ENCODE measurements at regions not wholly inside any gene's neighbourhood (a gene's known extent, or its start where the extent isn't known, plus 50 kb on each side); places are given as distances from the start of the nearest gene placed in this dataset.

DNA sequence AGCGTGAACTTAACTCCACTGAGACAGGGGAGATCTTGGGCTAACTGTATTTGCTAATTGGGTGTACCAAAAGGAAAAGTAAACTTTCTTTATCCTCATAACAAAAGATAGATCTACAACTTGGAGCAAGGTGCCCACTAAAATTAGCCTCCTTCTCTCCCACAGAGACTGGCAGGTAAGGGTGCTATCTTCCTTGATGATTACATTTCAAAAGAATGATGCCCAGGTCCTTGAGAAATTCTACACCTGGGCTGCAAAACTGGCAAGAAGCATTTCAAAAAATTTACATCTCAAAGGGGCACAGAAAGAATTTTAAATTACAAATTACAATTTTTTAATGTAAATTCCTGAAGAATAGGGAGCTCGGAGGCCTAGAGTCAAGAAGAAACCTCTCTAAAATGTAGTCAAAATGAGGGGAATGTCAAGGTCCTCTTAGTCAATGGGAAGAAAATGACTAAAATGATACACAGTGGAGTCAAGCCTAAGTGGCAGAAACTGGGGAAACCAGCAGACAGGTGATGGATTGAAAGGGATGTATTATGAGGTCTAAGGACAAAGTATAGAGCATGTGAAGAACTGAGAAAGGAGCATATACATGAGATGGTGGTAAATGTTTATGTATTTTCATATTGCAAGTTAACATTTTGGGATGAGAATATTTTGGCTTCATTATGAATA is 348.3 kb upstream of the TUSC1 start:
- DNase-seq: no peak

DNA sequence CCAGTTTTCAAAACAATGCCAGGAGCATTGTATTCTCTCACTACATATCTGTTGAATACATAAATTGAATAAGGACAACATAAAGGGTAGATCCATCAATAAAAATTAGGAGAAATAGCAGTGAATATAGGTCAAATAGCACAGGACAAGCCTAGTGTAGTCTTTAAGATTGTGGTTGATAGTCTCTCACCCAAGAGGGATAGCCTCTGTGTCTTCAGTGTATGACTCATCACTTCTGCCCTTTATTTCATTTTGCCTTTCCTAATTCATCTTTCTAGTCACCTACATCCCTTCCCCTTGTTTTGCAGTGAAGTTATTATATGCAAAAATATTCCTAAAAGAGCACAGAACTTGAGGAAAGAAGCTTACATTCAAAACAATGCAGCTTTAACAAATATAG is 335.0 kb upstream of the TUSC1 start:
- DNase-seq: no peak

DNA sequence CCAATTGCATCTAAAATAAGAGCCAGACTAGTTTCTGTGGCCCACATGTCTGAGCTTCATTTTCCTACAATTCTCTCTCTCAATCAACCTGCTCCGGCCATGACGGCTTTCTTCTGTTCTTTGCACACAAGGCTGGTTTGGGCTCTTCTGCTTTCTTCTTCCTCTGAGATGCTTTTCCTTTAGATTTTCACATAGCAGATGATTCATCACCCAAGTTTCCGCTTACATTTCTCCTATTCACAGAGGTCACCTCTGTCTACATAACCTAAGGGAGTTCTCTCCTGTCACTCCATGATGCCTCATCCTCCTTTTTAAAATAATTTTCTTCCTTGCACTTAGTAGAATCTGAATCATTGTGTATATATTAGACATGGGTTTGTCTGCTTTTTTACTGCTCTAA is 334.6 kb upstream of the TUSC1 start:
- no peak for DNase-seq

DNA sequence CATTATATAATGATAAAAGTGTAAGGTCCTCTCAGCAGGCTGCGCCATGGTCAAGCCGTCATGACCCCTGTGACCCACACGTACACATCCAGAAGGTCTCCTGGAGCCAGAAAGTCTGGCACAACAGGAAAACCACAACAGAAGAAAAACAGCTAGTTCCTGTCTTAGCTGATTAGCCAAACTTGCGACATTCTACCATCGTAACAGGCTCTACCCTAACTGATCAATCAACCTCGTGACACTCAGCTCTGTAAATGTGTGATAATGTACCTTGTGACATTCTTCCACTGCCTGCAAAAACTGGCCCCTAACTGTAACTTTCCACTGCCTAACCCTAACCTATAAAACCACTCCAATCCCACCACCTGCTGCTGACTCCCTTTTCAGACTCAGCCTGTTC is 316.4 kb upstream of the TUSC1 start:
- DNase-seq: no peak

DNA sequence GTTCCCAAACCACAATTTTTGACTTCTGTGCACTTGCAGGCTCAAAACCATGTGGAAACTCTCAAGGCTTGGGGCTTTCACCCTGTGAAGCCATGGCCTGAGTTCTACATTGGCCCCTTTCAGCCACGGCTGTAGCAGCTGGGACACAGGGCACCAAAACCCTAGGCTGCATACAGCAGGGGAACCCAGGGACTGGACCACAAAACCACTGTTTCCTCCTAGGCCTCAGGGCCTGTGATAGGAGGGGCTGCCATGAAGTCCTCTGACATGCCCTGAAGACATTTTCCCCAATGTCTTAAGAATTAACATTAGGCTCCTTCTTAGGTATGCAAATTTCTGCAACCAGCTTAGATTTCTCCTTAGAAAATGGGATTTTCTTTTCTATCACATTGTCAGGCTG is 312.1 kb upstream of the TUSC1 start:
- no peak for DNase-seq

DNA sequence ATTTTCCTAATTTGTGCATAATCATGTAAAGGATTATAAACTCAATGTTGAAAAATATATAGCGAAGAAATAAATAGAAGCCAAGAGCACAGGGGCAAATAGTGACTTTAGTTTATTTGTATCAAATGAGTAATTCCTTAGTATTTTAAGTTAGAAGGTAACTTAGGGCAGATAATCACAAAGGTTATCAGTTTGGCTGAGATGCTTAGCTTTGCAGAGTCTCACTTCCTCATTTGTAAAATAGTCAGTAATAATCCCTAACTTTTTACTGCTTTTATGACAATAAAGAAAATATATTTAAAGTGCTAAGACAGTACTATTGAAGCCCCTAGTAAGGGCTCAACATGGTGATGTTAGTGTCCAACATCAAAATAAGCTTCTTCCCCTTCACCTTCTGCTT is 297.4 kb upstream of the TUSC1 start:
- no peak for DNase-seq

DNA sequence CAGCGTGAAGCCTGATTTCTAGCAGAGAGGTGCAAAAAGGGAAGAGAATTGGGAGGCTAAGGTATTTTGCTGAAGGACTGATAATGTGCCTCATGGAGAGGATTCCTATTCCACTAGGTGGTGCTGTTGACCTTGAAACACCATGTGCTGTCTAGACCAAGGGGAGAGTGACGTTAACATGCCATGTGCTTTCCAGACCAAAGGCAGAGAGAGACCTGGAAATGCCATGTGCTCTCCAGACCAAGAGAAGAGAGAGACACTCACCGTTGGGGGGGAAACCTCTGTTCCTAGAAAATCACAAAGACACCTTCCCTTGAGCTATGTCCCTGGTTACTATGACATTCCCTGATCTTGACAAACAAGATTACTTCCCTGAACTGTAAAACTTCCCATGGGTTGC is 286.0 kb upstream of the TUSC1 start:
- peak; percentile 9 for DNase-seq

DNA sequence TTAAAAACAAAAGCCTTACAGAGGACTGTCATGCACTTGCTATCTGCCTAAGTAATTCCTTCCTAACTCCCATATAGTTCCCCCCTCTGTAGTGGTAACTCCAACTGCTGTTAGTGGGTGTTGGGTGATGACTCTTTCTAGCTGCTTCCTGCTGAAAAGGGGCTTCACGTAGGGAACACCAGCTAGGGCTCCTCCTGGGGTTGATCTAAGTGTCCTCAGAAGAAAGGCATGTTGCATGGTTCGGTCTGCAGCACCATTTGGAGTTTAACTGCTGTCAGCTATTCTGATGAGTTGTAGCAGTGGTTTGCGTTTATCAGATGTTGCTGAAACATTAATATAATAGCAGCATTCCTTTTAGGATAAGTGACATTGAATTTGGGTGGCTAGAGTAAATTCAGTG is 281.9 kb upstream of the TUSC1 start:
- DNase-seq: no peak

DNA sequence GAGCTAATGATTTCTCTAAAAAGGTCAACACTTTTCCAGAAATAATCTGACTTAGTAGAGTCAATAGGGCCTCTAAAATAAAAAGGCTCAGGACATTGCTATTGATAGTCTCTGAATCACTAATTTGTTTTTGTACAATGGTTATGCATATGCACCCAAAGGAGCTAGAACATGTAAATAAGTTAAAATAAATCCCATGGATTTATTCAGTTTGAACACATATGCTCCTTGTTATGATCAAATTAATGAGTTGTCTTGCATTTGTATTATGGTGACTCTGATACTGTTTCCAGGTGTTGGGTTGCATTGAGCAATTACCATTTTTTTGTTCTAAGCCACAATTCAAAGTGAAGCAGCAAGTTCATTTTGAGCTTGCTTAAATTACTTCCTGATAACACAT is 276.0 kb upstream of the TUSC1 start:
- DNase-seq: no peak

DNA sequence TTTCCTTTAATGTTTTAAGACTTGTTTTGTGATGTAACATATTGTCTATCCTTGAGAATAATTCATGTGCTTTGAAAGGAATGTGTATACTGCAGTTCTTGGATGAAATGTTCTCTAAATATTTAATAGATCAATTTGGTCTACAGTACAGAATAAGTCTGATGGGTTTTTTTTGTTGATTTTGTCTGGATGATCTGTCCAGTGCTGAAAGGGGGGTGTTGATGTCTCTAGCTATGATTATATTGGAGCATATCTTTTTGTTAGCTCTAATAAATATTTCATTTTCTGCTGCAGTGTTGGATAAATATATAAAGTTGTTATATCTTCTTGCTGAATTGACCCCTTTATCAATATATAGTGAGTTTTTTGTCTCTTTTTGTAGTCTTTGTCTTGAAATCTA is 269.9 kb upstream of the TUSC1 start:
- no peak for DNase-seq

DNA sequence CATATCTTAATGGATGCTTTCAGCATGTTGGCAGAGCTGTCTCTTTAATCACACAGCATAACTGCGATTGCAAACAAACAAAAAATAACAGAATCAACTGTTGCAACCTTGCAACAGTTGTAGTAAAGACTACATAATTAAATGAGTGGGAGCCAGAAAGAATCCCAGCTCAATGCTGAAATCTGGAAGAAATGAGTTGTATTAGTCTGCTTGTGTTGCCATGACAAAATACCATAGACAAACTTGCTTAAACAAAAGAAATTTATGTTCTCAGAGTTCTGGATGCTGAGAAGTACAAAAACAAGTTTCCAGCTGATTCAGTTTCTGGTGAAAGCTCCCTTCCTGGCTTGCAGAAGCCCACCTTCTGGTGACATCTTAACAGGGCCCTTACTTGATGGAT is 260.9 kb upstream of the TUSC1 start:
- DNase-seq: no peak

DNA sequence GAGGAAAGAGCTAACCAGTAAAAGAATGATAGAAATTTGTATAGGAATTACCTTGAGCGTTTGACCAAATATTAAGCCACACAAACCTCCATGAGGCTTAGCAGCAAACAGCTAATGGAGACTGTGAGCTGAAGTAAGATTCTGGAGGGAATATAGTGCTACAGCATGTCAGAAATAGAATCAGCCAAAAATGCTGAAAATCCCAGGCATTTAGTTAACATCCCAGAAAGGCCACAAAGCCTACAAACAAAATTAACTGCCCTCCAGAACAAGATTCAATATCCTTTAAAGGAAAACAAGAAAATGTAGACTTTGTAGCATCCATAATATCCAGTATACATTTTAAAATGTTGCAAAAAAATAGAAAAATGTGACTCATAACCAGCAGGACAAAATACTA is 257.8 kb upstream of the TUSC1 start:
- DNase-seq: no peak

DNA sequence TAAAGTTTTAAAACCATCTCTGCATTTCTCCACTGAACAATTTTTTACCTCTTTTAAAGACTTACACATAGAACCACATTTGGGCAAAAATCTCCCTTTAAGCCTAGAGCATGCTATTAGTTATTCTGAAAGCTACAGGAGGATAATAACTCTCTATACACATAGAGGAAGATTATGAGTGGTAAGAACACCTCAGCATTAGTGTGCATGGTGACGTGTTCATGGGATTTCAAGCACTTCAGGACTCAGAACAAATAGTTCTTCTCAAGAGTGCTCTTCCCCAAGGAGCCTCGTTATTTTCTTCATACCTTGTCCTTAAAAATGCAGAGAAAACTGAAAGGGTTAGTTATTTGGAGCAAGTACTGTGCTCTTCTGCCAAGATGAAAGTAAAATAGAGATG is 256.9 kb upstream of the TUSC1 start:
- no peak for DNase-seq

DNA sequence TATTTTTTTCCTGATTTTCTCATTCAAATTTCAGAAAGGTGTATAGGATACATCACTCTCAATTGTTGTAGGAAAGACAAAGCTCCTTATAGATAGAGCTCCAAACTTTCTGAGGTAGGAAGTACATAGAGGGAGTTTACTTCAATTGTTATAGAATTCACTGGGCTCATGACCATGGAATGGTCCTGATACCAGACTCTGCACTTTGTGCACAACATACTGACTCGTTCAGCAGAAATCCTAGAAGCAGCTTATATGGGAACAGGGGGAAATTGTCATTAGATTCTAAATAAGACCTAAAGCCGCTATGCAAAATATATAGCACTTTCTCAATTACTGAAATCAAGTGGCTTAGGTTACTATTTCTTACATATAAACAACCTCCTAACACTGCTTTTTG is 240.5 kb upstream of the TUSC1 start:
- no peak for DNase-seq

DNA sequence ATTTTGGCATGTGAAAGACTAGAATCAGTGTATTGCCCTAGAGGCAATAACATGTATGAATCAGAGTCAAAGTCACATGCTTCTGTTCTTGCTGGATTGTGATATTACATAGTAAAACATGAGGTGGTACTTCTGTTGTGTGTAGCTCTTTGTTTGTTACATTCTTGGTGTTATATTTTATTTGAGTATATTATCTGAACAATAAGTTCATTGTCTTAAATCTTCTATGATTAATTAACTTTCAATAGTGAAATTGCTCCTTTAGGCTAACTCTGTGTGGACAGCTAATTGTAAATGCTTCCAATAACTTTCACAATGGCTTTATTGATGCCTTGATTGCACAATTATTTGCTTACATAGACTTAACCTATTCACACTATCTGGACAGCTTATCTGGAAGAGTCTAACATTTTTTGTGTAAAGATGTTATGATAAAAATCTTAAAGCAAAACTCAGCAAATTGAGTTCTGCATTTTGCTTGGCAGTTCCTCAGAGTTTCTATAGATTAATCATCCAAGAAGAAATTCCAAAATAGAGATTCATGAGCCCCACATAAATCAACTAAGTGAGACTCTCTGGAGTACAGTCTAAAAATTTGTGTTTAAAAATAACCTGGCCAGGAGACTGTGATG is 239.6 kb upstream of the TUSC1 start:
- DNase-seq: no peak

DNA sequence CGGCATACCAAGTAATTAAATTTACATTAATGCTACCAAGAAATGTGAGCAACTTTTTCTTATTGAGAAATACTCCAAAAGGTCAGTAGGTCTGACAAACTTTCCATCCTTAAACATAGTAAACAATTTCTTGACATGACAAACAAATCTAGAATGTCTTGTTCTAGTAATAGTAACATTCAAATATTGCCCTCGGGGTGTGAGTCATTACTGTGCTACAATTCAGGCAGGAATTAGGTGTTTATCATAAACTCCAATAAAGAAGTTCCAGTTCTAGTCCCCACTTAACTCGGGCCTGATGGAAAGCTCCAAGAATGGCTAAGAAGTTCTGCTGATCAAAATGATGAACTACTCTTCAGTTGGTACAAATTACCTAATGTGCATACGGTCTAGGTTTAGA is 235.6 kb upstream of the TUSC1 start:
- no peak for DNase-seq

DNA sequence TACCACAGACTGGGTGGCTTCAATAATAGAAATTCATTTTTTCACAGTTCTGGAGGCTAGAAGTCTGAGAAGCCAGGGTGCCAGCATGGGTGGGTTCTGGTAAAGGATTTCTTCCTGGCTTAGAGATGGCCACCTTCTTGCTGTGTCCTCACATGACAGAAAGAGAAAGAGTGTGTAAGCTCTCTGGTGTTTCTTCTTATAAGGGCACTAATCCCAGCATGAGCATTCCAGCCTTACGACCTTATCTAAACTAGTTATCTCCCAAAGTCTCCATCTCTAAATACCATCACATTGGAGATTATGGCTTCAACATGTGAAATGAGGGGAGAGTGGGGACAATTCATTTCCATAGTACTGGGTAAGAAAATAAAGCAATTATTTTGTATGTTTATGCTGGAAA is 226.5 kb upstream of the TUSC1 start:
- no peak for DNase-seq

DNA sequence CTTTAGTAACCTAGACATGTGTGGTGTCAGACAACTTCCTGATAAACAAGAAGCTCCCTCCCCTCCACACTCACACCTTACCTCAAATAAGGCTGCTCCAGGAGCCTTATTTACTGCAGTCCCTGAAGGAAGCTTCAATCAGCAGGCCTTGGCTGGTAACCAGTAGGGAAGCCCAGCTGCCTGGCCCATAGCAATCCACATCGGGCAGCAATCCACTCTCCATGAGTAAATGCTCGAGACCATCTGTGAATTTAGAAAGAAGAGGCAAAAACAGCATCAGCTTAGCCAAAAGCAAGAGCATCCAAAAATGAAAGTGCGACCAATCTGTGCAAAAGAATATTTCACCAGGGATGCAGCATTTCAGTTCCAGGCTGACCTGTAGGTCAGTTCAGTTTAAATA is 213.3 kb upstream of the TUSC1 start:
- no peak for DNase-seq

DNA sequence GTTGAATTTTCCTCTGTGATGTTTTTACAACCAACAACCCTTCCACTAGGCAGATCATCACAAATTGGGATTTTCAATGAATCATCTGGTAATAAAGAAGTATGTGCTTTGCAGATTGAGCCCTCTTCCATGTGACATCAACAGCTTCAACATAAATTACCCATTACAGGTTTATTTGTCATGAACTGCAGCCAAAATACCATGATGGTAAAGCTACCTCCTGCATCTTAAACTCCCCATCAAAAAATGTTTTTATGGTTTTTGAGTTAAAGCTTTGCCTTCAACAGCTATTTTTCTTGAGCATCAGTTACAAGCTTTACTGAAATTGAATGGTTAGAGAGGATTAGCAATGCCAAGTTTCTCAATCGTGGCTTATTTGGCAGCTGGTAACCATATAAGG is 211.4 kb upstream of the TUSC1 start:
- no peak for DNase-seq

DNA sequence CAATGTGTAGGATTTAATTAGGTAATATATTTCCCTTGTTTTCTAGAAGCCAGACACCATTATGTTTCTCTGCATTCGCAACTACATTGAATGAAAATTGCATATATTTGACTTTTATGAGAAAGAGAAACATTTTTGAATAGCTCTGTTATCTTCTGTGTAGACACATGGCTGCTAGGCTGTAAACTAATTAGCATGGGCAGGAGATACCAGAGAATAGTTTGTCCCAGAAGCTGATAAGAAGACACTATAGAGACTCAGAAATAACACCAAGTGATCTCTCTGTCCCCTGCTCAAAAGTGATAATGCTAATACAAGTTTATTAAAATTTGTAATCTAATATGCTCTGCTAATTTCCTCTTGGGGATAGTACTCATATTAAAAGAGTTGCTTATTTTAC is 198.0 kb upstream of the TUSC1 start:
- DNase-seq: no peak

DNA sequence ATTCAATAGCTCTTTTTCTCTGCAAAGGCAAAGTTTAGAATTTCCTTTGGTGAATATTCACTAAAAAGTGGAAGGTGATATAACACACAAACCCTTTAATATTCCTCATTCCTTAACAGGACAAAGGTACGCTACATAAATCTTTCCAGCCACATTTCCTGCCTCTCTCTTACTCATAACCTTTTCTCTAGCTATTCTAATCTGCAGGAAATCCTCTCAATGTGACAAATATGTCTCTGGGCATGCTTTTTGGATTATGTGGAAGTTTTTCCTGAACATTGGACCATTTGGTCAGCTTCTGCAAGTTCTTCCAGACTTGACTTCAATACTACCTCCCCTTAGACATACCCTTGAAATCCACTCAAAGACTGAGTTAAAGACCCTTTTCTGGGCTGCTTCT is 186.3 kb upstream of the TUSC1 start:
- DNase-seq: no peak

DNA sequence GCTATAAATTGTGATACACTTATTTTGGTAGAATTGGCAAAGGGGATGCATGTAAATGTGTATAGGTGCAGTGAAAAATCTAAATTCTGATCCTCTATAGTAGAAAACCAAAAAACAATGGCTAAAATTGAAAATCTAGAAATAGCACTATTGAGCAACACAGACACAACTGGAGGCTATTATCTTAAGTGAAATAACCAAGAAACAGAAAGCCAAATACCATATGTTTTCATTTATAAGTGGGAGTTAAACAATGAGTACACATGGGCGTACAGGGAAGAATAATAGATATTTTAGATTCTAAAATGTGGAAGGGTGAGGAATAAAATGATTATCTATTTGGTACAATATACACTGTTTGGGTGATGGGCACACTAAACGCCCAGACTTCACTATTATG is 183.2 kb upstream of the TUSC1 start:
- DNase-seq: no peak

DNA sequence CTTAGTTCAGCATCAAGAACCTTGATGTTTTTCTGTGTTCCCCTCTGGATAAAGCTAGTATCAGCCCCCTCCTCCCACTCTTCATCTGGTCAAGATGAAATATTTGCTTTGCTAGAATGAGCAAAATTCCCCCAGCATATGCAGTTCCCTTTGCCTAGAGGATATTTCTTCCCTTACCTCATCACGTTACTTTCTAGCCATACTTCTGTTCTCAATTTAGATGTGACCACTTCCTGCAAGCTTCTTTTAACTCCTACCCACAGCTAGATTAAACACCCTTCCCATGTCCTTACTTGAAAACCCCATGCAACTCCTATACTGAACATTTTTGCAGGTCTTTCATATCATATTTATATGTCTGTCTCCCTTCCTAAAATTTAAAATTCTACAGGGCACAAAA is 178.9 kb upstream of the TUSC1 start:
- DNase-seq: no peak

DNA sequence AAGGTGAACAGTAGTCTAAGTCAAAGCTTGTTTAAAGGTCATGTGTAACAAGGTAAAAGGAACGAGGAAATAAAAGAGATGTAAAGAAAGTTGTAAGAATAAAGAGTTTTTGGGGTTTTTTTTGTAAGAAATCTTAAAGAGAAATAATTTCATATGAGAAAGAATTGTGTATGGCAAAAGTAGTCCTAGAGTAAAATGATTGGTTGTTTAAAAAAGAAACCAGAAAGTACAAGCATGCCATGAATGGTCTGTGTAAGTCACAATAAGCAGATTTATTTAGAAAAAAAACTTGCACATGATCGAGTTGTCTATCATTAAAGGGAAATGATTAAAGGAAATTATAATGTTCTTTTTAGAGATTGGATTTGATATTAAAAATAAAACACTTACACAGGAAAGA is 172.6 kb upstream of the TUSC1 start:
- no peak for DNase-seq

DNA sequence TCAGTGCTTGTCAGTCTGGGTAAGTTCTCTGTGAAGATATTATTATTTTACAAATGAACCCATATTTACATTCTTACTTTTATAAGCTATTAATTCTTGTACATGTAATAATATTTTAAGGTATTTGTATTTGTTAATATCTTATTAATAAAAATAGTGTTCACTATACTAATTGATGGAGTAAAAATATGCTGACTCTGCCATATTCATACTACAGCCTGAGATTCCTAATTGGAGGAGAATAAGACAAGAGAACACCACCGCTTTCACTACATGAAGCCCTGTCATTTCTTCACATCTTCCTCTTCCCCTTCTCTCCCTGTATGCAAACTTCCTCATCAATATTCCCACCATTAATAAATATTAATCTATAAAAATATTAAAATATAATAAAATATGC is 167.6 kb upstream of the TUSC1 start:
- no peak for DNase-seq

Measured in NCI-H345 (cell line).